ENCODE measurements at regions not wholly inside any gene's neighbourhood (a gene's known extent, or its start where the extent isn't known, plus 50 kb on each side); places are given as distances from the start of the nearest gene placed in this dataset.

DNA sequence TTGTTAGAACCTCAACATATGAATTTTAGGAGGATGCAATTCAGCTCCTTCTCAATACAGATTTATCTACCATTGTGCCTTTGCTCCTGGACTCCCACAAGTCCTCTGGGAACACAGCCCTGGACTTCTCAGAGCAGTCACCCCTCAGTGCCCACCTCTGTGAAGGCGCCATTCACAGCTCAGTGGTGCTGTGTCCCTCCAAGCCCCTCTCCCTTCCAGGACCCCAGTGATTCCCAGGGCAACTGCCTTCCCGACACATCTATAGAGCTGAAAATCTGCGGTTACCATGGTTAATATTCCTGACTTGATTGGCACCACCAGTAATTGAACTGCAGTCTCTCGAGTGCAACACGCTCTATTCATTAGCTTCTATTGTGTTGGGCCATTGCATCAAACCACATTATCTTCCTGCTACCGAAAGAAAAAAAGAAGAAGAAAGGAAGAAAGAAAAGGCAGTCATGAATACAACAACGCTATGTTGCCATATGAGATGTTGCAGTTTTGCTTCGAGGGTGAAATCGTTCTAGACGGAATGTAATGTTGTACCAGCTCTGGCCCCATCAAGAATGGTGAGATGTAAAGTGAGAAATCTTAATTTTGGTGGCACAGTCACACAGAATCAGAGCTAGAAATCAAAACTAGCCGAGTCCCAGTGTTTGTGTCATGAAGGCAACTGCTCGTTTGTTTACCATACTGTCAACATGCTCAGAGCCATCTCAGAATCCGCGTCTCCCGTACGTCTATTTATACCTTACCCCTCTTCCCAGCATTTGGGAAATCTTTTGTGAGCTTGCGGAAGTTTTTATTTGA is 524.0 kb upstream of the ID2 start:
- intact Hi-C loops (cut with DNase I): no loop called here
- peaks cover 0 to 2% (median 0%) of the 10 kb centered on the region in 4 donors for H3K4me1 ChIP-seq
- DNase-seq (ENCODE audit: extremely low spot score): peak; percentile 64
- H3K27me3 ChIP-seq: no peaks in the 10 kb centered on the region
- TF ChIP-seq POLR2AphosphoS5 (IDR thresholded peaks at IDR 0.05) (no peak), EP300 (IDR thresholded peaks at IDR 0.05) (no peak), POLR2A (IDR thresholded peaks at IDR 0.05; ENCODE audit: low read depth) (no peak)
- TF ChIP-seq, protein P1, sequence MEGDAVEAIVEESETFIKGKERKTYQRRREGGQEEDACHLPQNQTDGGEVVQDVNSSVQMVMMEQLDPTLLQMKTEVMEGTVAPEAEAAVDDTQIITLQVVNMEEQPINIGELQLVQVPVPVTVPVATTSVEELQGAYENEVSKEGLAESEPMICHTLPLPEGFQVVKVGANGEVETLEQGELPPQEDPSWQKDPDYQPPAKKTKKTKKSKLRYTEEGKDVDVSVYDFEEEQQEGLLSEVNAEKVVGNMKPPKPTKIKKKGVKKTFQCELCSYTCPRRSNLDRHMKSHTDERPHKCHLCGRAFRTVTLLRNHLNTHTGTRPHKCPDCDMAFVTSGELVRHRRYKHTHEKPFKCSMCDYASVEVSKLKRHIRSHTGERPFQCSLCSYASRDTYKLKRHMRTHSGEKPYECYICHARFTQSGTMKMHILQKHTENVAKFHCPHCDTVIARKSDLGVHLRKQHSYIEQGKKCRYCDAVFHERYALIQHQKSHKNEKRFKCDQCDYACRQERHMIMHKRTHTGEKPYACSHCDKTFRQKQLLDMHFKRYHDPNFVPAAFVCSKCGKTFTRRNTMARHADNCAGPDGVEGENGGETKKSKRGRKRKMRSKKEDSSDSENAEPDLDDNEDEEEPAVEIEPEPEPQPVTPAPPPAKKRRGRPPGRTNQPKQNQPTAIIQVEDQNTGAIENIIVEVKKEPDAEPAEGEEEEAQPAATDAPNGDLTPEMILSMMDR (IDR thresholded peaks at IDR 0.05): no peak
- no peaks in the 10 kb centered on the region for H3K36me3 ChIP-seq
- no peak overlapping the region for H3K27ac ChIP-seq (replicated peaks in 1 of 4)
- H3K4me3 ChIP-seq: no peak overlapping the region
- WGBS: 95% methylated on average over 17 of the region's 17 CpGs
- peaks cover 0 to 6% (median 0%) of the 10 kb centered on the region in 4 donors for H3K9me3 ChIP-seq

DNA sequence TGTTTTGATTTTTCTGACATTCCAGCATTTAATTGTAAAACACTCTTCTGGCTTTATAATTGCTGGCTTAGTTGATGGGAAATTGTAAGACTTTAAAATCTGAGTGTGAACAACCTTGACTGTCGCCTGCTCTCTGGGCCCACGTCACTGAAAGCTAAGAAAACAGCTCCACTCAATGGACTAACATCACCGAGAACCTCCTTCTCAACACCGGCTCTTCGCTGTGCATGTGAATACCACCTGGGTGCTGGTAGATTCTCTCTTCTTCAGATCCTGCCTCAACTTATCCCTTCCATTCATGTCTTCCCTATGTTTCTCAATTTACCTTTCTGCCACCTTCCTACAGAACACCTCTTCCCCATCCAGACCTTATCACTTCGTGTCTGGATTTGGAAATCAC is 523.1 kb upstream of the ID2 start:
- Histone ChIP-seq H3K4me1 (peaks cover 0 to 4% (median 0%) of the 10 kb centered on the region in 4 donors), H3K27me3 (no peaks in the 10 kb centered on the region), H3K36me3 (no peaks in the 10 kb centered on the region), H3K9me3 (peaks cover 0 to 6% (median 0%) of the 10 kb centered on the region in 4 donors), H3K27ac (replicated peaks in 1 of 4) (no peak overlapping the region), H3K4me3 (no peak overlapping the region)
- WGBS: 86% methylated on average over 6 of the region's 6 CpGs
- TF ChIP-seq EP300 (IDR thresholded peaks at IDR 0.05): no peak
- TF ChIP-seq POLR2AphosphoS5 (IDR thresholded peaks at IDR 0.05): no peak
- TF ChIP-seq, protein P1 (IDR thresholded peaks at IDR 0.05): no peak
- no peak for TF ChIP-seq POLR2A (IDR thresholded peaks at IDR 0.05; ENCODE audit: low read depth)
- intact Hi-C loops (cut with DNase I): no loop called here
- peak; percentile 89 for DNase-seq (ENCODE audit: extremely low spot score)

DNA sequence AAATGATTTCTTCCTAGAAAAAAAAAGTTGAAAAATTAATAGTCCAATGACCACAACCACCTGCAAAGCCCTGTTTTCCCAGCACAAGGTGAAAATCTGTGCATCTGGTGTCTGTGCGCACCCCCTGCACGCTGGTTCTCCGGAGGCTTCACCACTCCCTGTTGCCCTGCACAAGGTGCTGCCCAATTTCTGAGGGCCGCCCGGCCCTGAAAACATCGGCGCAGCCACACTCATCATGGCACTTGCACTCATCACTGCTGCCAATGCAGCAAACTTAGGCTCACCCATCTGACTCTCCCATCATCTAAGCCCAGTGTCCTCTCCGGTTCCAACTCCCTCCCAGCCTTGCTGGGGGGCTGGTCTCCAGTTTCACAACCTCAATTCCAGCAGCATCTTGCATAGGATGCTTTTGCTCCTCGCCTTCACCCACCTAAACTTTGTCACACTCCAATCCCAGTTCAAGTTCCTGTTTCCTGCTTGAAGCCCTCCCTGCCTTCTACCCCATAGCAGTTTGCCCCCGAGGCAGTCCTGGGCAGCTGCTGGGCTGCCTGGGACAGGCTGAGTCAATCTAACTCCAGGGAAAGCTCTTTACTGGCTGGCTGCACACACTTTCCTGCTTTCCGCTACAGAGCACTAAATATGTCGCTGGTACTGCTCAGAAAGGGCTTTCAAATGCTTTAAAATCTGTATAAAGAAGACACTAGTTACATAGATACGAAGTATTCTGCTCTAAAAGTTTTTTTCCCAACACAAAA is 522.5 kb upstream of the ID2 start:
- H3K9me3 ChIP-seq: peaks cover 0 to 6% (median 0%) of the 10 kb centered on the region in 4 donors
- H3K4me1 ChIP-seq: peaks cover 0 to 4% (median 0%) of the 10 kb centered on the region in 4 donors
- intact Hi-C loops (cut with DNase I): no loop called here
- no peak overlapping the region for H3K4me3 ChIP-seq
- H3K27ac ChIP-seq (replicated peaks in 1 of 4): no peak overlapping the region
- TF ChIP-seq EP300 (IDR thresholded peaks at IDR 0.05) (no peak), POLR2A (IDR thresholded peaks at IDR 0.05; ENCODE audit: low read depth) (no peak), POLR2AphosphoS5 (IDR thresholded peaks at IDR 0.05) (no peak)
- TF ChIP-seq, protein P1 (IDR thresholded peaks at IDR 0.05): no peak
- peak; percentile 72 for DNase-seq (ENCODE audit: extremely low spot score)
- WGBS: 91% methylated on average over 13 of the region's 13 CpGs
- no peaks in the 10 kb centered on the region for H3K36me3 ChIP-seq
- no peaks in the 10 kb centered on the region for H3K27me3 ChIP-seq

- TF ChIP-seq POLR2A (IDR thresholded peaks at IDR 0.05; ENCODE audit: low read depth): no peak
- no peak for TF ChIP-seq EP300 (IDR thresholded peaks at IDR 0.05)
- no peak for TF ChIP-seq POLR2AphosphoS5 (IDR thresholded peaks at IDR 0.05)
- TF ChIP-seq, protein P1 (IDR thresholded peaks at IDR 0.05): no peak
- Histone ChIP-seq H3K36me3 (no peaks in the 10 kb centered on the region), H3K9me3 (peaks cover 0 to 6% (median 0%) of the 10 kb centered on the region in 4 donors), H3K4me3 (no peak overlapping the region), H3K27ac (replicated peaks in 1 of 4) (no peak overlapping the region), H3K27me3 (no peaks in the 10 kb centered on the region), H3K4me1 (peaks cover 0 to 4% (median 0%) of the 10 kb centered on the region in 4 donors)
- DNase-seq (ENCODE audit: extremely low spot score): peak; percentile 45
- intact Hi-C loops (cut with DNase I): no loop called here
- 79% methylated on average over 4 of the region's 4 CpGs for WGBS
Measured at GRCh38 chr2:8159966-8160603, 521.8 kb upstream of the ID2 start.

Data from esophagus muscularis mucosa (tissue), 4 donors.